ENCODE measurements at regions not wholly inside any gene's neighbourhood (a gene's known extent, or its start where the extent isn't known, plus 50 kb on each side); places are given as distances from the start of the nearest gene placed in this dataset.

GRCh38 chrX:121671649-121672048, 624.2 kb downstream of the GLUD2 start:
- ChIA-PET CTCF (interaction anchor here (1.0 kb wide), 1 partner anchor 30 kb away, joined by 3 read pairs; no protein-coding TSS in a partner anchor), POLR2A (interaction anchor here (0.6 kb wide), 1 partner anchor 363 kb away, joined by 3 read pairs; no protein-coding TSS in a partner anchor), RAD21 (ENCODE audit: unreplicated experiment) (no interaction called here), SMC1A (ENCODE audit: uncharacterized antibody, unreplicated experiment) (interaction anchor here (0.9 to 1.7 kb wide), 3 partner anchors 8 to 30 kb away, joined by 3 to 4 read pairs (median 3); no protein-coding TSS in a partner anchor)
- H3K9ac ChIP-seq (ENCODE audit: control insufficient read depth, insufficient read depth, low read length) = no peak overlapping the region
- H3K4me3 ChIP-seq = no peak overlapping the region
- H3K9me3 ChIP-seq (replicated peaks; ENCODE audit: control insufficient read depth, insufficient read depth, low read length) = no peaks in the 10 kb centered on the region; the same call in 2 of the 3 replicates
- intact Hi-C loops (cut with micrococcal nuclease; ENCODE audit: unreplicated experiment) = no loop called here
- 19% methylated on average over 2 of the region's 2 CpGs for WGBS (ENCODE audit: insufficient coverage, insufficient replicate concordance, low lambda C conversion rate, missing lambda C conversion rate)
- in situ Hi-C loops (cut with MboI) = no loop called here
- BruUV-seq (replicated peaks) = no TSS peak
- no peak for FAIRE-seq
- H3K27me3 ChIP-seq (replicated peaks in 1 of 2; ENCODE audit: control insufficient read depth in 2 of 2, insufficient read depth in 2 of 2, low read length in 1 of 2) = no peaks in the 10 kb centered on the region
- H3K4me1 ChIP-seq (ENCODE audit: control insufficient read depth, insufficient read depth, low read length) = no peaks in the 10 kb centered on the region
- ATAC-seq = peak; percentile 90
- H4K20me1 ChIP-seq (ENCODE audit: control insufficient read depth, insufficient read depth) = no peaks in the 10 kb centered on the region
- H3K27ac ChIP-seq (ENCODE audit: control insufficient read depth, insufficient read depth) = no peak overlapping the region
- H2AFZ ChIP-seq (ENCODE audit: control insufficient read depth, low read depth, low read length) = no peak overlapping the region
- no peak overlapping the region for H3K4me2 ChIP-seq (ENCODE audit: control insufficient read depth, insufficient read depth)
- H3K79me2 ChIP-seq (ENCODE audit: control insufficient read depth, insufficient read depth, low read length) = no peaks in the 10 kb centered on the region
- DNase-seq (ENCODE audit: low read depth, low spot score) = peak; percentile 7
- no peaks in the 10 kb centered on the region for H3K36me3 ChIP-seq (ENCODE audit: control insufficient read depth in 2 of 2, insufficient read depth in 2 of 2, low read length in 1 of 2)
- TF ChIP-seq TCF7 (IDR thresholded peaks at IDR 0.05; ENCODE audit: borderline replicate concordance) (no peak), RAD21 (IDR thresholded peaks at IDR 0.05; ENCODE audit: insufficient read depth, low read depth, low read length) (no peak), RBBP5 (conservative IDR thresholded peaks at IDR 0.05) (no peak), JUND (IDR thresholded peaks at IDR 0.05; ENCODE audit: low read depth, low read length) (no peak), ZNF217 (IDR thresholded peaks at IDR 0.05) (no peak), DPF2 (IDR thresholded peaks at IDR 0.05) (peak; percentile 73), CHD2 (IDR thresholded peaks at IDR 0.05; ENCODE audit: borderline replicate concordance, low read depth, low read length) (no peak), TCF3 (IDR thresholded peaks at IDR 0.05; ENCODE audit: borderline replicate concordance, insufficient read depth, low read depth, low read length) (no peak), BCLAF1 (IDR thresholded peaks at IDR 0.05) (no peak), IKZF2 (IDR thresholded peaks at IDR 0.05) (peak; percentile 71 to 72; a peak in 3 of 4 replicates), KAT2A (conservative IDR thresholded peaks at IDR 0.05; ENCODE audit: control insufficient read depth, low read depth, low read length) (no peak), CUX1 (IDR thresholded peaks at IDR 0.05; ENCODE audit: insufficient replicate concordance, low read depth, low read length) (no peak), NFYB (IDR thresholded peaks at IDR 0.05; ENCODE audit: insufficient read depth, low read depth, low read length) (no peak), BMI1 (IDR thresholded peaks at IDR 0.05; ENCODE audit: borderline replicate concordance) (no peak), NKRF (conservative IDR thresholded peaks at IDR 0.05) (no peak), FOXM1 (IDR thresholded peaks at IDR 0.05; ENCODE audit: low read depth, low read length) (no peak)

Data from GM12878 (cell line).